ENCODE measurements at regions not wholly inside any gene's neighbourhood (a gene's known extent, or its start where the extent isn't known, plus 50 kb on each side); places are given as distances from the start of the nearest gene placed in this dataset.
A peak's percentile ranks its signal among the peaks of the same experiment; 100 is the strongest.

DNA sequence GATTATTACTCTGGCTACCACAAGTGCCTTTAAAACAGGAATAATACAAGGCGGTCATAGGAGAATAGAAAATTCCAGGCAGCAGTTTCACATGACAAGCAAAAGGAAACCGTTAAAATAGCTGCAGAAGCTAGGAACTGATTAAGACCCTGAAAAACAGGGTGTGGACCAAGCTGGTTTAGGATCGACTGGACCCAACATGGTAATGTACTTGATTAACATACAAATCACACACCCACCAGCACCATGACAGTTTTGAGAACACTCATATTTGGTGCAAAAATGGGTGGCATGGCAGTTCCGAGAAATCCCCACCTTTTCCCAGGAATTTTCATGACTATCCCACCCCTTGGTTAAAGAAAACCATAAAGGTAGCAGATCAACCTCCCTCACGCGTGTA lies 51.9 kb upstream of the TMEM163 start:
- DNase-seq (ENCODE audit: low spot score): no peak

DNA sequence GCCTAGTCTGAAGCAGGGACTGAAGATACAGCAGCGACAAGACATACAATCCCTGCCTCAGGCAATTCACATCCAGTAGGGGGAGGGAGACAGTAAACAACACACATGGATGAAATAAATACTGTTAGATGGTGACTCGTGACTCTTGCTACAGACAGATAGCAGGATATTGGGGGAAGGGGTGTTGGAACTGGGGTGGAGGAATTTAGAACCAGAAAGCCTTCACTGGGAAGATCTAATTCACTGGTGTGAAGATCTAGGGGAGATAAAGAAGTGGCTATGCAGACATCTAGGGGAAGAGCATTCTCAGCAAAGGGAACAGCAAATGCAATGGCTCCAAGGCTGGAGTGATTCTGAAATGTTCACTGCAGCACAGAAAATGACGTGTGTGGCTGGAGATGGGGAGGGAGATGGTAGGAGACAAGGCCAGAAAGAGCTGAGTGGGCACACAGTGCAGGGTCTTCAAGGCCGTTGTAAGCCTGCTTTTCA lies 52.6 kb upstream of the TMEM163 start:
- DNase-seq (ENCODE audit: low spot score): no peak

DNA sequence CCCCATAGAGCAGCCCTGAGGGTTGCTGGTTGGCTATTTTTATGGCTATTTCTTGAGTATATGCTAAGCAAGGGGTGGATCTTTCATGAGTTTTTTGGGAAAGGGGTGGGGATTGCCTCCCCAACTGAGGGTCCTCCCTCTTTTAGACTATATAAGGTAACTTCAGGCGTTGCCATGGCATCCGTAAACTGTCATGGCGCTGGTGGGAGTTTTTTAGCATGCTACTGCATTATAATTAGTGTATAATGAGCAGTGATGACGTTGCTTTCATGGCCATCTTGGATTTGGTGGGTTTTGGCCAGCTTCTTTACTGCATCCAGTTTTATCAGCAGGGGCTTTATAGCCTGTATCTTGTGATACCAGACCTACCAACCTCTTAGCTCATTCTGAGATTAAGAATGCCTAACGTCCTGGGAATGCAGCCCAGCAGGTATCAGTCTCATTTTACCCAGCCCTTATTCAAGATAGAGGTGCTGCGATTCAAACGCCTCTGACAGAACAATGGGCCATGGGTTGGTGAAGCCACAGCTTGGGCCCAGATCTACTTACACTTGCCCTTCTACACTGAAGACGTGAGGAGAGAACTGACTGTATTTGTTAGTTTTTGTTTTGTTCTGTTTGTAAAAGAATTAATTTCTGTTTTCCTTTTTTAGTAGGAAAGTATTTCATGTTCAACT lies 53.8 kb upstream of the TMEM163 start:
- DNase-seq (ENCODE audit: low spot score): no peak

DNA sequence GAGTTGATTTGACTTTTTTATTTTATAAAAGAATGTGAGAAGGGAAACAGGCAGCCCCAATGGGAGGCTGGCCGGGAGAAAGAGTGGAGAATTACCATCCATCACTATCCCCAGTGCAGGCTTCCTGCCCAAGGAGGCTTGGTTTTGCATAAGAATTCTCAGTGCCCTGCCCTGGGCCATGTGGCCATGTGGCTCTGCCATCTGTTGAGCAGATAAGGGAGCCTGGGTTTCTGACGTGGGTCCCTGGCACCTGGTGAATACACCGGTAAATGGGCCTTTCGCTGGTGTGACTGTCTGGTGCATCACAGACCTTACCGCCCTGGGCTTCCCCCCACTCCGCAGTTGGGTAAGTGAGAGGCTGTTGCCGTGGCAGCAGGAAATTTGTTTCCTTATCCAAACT lies 54.5 kb upstream of the TMEM163 start:
- no peak for DNase-seq (ENCODE audit: low spot score)

DNA sequence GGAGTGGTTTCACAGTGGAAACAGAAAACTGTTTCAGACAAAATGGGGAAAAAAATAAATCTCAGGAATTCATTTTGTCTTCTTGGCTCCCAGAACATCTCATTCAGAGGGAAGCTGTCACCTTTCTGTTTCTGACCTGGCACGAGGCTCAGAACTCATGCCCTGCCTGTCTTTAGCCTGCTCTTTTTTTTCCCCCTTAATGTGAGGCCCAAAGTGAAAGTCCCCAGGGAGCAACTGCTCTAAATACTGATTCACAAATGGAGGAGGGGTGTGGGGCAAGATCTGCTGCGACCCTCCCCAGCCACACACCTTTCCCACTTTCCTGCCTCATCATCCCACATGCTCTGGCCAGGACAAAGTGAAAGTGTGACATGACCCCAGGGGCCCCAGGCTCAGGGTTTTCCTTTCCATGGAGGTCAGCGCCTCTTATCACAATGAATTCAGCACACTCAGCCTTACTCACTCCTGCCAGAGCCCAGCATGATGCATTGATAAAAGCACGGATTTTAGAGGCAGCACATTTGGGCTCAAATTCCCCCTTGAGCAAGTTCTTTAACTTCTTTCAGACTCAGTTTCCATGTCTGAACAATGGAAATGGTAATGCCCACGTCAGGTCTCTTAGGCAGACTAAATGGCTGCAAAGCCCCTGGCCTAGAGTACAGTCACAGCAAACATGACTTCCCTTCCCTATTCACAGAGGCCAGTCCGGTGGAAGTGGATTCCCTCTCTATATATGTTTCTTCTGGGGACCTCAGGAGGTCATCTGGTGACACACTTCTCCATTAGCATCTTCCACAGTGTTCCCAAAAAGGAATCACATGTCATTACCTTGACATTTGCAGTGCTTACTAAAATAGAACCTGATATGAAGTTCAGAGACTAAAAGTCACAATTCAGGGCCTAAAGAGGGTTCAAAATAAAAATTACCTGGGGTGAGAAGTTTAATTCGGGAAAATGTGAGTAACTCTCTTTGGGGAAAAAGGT lies 55.3 kb upstream of the TMEM163 start:
- no peak for DNase-seq (ENCODE audit: low spot score)

DNA sequence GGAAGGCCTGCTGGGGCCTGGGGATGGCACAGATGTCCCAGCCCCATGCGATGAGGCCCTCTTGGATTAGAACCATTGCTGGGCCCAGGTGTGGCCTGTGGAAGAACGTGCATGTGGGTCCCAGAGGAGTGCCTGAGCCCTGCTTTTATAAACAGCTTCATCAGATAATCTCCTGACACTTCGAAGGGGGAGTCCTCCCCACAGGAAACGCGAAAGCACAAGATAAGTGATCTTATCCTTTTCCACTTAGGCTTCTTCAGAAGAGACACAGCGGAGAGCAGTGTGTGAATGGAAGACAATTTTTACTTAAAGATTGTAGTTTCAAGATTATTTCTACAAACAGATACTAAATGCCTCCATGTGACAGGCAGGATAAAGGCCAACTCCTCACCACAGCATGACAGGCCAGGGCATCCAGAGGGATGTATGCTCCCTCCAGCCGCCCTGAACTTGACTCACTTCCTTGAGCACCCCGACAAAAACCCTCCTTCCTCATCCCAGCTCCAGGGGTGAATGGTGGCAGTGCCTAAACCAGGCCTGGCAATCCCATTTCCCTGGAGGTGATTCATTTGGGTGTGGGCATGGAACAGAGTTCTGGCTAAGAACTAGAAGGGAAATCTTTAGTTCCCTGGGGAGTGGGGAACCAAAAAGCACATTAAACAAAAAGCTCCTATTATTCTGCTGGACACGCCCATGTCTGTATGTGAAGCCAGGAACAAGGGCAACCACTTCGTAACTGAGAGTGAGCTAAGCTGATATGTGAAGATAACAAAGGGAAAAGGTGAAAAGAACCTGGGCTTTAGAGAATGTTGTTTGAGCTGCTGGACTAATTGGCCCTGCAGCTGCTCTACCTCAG lies 56.2 kb upstream of the TMEM163 start:
- no peak for DNase-seq (ENCODE audit: low spot score)

DNA sequence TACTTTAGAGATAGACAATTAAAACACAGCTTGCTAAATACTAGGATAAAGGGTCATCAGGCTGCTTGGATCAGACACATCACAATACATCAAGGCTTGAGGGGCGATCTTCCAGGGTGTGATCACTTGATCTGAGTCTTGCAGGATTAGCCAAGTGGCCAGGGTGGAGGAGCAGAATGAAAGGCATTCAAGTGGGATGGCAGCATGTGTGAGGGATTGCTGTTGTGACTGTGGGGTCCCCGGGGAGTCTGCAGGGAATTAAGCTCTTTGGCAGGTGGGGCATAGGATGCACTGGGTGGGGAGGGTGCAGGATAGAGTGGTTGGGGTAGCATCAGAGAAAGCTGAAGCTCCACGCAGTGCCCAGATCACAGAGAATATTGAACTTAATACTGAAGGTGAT lies 58.0 kb upstream of the TMEM163 start:
- DNase-seq (ENCODE audit: low spot score): no peak

DNA sequence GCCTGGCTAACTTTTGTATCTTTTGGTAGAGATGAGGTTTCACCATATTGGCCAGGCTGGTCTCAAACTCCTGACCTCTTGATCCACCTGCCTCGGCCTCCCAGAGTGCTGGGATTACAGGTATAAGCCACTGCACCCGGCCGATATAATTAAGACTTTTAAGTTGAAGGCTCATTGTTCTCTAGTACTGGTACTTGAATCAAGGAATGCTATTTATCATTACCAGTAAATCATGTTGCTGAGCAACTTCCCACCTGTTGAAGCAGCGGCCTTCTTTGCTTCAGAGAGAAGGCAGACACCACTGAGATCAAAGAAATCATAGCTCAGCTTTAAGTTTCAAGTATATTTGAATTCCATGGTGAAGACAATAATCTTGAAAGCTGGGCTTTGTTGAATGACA lies 58.8 kb upstream of the TMEM163 start:
- DNase-seq (ENCODE audit: low spot score): no peak

DNA sequence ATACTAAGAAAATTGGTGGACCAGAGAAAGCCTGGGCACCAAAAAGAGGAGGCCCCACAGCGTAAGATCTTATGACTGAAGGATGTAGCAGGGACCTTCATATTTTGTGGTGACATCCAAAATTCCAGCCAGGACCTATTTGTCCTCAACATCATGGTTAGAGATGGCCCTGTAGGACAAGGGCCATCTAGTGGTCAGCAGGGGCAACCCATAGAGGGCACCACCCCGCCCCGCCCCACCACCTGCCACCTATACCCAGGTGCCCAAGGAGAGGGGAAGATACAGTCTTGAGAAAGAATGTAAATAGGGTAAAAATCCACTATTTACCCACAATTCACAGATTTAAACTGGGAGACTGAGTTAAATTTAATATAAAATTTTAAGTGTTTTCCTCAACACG lies 59.6 kb upstream of the TMEM163 start:
- no peak for DNase-seq (ENCODE audit: low spot score)

DNA sequence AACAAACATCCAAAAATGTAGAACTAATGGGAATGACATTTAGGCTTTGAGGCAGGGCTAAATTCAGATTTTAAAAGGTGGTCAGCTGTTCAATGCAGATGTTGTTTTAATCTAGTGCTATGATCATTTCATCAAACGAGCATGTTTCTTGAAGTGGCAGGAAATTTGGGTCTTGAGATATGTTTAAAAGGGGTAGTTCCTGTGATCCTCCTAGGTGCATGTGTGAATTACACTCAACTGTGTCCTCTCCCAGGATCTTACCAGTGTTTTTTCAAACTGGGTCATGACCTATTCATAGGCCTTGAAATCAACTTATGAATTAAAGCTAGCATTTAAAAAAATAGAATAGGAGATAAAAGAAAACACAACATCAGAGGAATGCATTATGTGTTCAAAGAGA lies 57.4 kb upstream of the ACMSD start:
- DNase-seq (ENCODE audit: low spot score): no peak

DNA sequence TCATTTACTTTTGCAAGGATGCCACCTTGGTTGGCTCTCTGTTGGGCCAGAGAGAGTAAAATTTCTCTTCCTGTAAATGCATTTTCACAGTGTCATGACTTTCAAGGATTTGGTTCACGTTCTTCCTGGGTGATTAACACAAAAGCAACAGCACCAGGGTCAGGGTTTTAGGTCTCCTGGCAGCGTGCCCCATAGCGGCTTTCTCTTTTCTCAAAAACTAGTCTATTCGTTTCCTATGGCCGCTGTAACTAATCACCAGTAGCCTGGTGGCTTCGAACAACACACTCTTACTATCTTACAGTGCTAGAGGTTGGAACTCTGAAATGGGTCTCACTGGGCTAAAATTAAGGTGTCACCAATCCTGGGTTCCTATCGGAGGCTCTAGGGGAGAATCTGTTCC lies 56.3 kb upstream of the ACMSD start:
- no peak for DNase-seq (ENCODE audit: low spot score)

DNA sequence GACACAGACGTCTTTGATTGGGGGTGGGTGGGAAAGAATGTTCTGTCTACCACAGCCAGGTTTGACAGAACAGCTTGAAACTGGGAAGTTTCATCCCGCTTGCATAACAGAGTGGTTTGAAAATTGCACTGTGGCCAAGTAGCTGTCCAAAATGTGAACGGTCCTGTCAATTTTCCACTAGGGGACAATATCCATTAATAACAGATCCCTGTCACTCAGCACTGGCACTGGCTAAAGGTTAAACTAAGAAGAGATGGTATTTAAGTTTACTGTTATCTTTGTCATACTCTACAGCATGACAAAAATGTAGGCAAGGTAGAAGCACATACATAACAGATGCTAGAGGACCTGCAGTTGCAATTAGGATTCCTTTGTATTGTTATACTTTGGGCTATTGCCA lies 55.6 kb upstream of the ACMSD start:
- peak; percentile 7 for DNase-seq (ENCODE audit: low spot score)

DNA sequence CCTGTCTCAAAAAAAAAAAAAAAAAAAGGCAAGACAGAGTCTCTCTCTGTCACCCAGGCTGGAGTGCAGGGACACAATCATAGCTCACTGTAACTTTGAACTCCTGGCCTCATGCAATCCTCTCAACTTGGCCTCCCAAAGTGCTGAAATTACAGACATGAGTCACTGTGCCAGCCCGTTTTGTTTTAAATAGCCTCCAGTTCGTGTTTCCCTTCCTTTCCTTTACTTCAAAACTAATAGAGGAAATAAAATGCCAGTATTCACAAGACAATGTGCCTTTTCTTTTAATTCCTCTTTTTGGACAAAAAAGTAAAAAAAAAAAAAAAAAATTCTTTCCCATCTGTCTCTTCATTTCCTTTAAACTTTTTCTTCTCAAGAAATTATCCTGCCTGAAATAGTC lies 54.5 kb upstream of the ACMSD start:
- no peak for DNase-seq (ENCODE audit: low spot score)

DNA sequence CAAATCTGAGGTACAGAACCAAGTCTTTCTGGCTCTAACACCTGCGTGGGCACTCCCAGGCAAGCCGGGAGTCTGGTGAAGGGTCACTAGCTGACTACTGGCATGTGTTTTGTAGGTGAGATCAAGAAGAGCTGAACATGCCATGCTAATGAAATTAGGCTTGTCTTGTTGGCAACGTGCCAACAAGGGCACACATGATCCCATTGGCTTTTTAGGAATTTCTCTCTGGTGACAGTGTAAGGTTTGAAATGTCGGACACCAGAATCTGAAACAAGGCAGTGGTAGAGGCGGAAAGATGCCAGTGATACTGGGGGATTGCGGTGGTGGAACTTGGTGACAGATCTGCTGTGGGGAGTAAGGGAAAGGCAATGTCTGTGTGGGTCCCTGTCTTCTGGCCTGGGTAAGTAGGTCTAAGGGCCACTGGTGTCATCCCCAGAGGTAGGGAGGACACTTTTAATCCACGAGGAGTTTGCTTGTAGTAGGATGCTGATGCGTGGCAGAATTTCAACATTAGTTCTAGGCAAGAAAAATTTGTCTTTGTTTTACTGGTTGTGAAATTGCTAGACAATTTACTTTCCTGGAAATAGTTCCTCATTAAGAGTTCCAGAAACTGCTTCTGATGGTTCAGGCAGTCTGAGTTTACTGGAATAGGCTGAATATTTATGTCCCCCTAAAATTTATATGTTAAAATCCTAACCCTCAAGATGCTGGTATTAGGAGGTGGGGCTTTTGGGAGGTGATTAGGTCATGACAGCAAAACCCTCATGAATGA lies 52.6 kb upstream of the ACMSD start:
- DNase-seq (ENCODE audit: low spot score): no peak

DNA sequence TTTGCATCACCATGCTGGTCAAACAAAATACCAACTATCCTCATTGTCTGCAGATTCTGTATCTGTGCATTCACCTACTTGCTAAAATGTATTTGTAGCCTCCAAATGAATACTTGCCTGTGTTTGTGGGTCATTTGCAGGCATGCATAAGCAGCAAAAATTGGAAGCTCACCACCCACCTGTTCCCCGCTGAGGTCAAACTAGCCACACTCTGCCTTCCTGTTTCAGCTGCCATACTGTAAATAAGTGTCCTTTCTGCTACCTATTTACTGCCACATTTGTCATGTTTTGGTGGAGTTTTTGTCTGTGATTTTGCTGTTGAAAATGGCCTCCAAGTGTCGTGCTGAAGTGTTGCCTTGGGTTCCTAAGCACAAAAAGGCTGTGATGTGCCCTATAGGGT lies 50.0 kb upstream of the ACMSD start:
- DNase-seq (ENCODE audit: low spot score): no peak

Data from hematopoietic multipotent progenitor cell treated with erythropoietin and hydrocortisone succinate and interleukin-3 and kit ligand, for 15 days (in vitro differentiated cells).